Stomach (tissue), 8 donors: ENCODE measurements at regions not wholly inside any gene's neighbourhood (a gene's known extent, or its start where the extent isn't known, plus 50 kb on each side); places are given as distances from the start of the nearest gene placed in this dataset.
"Not testable (repeated sequence)": the region's sequence is repeated elsewhere in the genome, so short reads cannot be mapped to it uniquely, and the experiment has no call there.

Source experiments
- DNase-seq, 2 donors: peaks; one replicate each; pipeline versions ENCODE4 v3.0.0 to v3.0.0-alpha.2; 2013 to 2019
- H3K27ac ChIP-seq, 5 donors: fragments of 200-600 bp in 4 of 5; sonication (generic) in 4 of 5; one replicate each; pipeline ENCODE4 v1.5.1; 2013 to 2019; ENCODE audit warnings: mild to moderate bottlenecking in 1 of 5, moderate library complexity in 1 of 5
- H3K27me3 ChIP-seq, 3 donors: fragments of 200-600 bp; sonication (generic); one replicate each; pipeline ENCODE4 v1.5.1; 2017 to 2019; ENCODE audit warnings: mixed run types in 1 of 3
- H3K36me3 ChIP-seq, 4 donors: fragments of 200-600 bp; sonication (generic); 1 replicate in 3 of 4; 2 replicates in 1 of 4; pipeline ENCODE4 v1.5.1; 2016 to 2019
- H3K4me1 ChIP-seq, 4 donors: fragments of 200-600 bp; sonication (generic); one replicate each; pipeline ENCODE4 v1.5.1; 2016 to 2019
- H3K4me3 ChIP-seq, 4 donors: fragments of 200-600 bp; sonication (generic) in 3 of 4; one replicate each; pipeline ENCODE4 v1.5.1; 2016 to 2019; ENCODE audit warnings: mild to moderate bottlenecking in 1 of 4
- H3K9me3 ChIP-seq, 4 donors: fragments of 200-600 bp; sonication (generic); one replicate each; pipeline ENCODE4 v1.5.1; 2016 to 2019
- EP300 ChIP-seq: sonication (generic); formaldehyde crosslinking; IDR thresholded peaks from one replicate; pipeline ENCODE4 v1.6.1; 2017; ENCODE audit warnings: antibody characterized with exemption
- POLR2A ChIP-seq, 4 donors: fragments of 450-650 bp; IDR thresholded peaks; one replicate each; pipeline ENCODE4 v1.6.1; 2016; ENCODE audit warnings: antibody characterized with exemption in 4 of 4, control low read depth in 2 of 4, mild to moderate bottlenecking in 1 of 4, moderate library complexity in 1 of 4
- POLR2AphosphoS5 ChIP-seq, 3 donors: sonication (generic); formaldehyde crosslinking; IDR thresholded peaks; one replicate each; pipeline ENCODE4 v1.6.1; 2016; ENCODE audit warnings: antibody characterized with exemption in 3 of 3
- WGBS, 5 donors: extraction: QIAGEN DNeasy Blood & Tissue Kit in 3 of 5; methylation state at CpG; one replicate each; pipeline versions ENCODE4 v1.1.5 to v1.1.7; 2013 to 2018; 5-methylcytosine and 5-hydroxymethylcytosine counted together
- intact Hi-C: fragments of 100-400 bp; cut with DNase I; formaldehyde crosslinking; loops from one replicate; pipeline ENCODE4 v1.15.1; 2023; ENCODE audit warnings: low total_unique reads
- TF ChIP-seq, protein P1 (sequence below), 7 experiments: fragments of 450-650 bp in 4 of 7; fragments of 200-600 bp in 3 of 7; sonication (generic) in 3 of 7; IDR thresholded peaks; one replicate each; pipeline ENCODE4 v1.5.1; 2016 to 2019; ENCODE audit warnings: antibody characterized with exemption in 7 of 7, control low read depth in 2 of 7, mild to moderate bottlenecking in 1 of 7
- donor health status: healthy with polysubstance abuse.
- donor health status: Bipolar disorder and iron deficiency.
- donor health status: healthy.

DNA sequence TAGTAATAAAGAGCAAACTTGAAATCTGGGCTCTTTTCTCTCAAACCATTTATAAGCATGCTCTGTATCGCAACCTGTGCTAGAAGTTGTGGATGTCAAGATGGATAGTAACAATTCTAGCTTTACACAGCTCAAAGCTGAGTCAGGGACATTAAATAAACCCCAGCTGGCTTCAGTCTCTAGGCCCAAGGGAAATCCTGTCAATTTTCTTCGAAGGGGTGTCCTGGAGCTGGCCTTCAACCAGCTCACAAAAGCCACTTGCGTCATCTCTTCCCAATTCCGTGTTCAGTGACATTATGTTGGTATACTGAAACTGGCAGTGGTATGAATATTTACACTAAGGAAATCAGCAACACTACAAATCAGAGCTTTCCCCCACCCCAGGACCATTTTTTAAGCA, 89.8 kb upstream of the PRKG2 start:
- intact Hi-C loops, result no loop called here
- DNase-seq, result no peak
- no peaks in the 10 kb centered on the region for H3K4me1 ChIP-seq
- WGBS, 5 donors, result 63 to 81% (median 73%) methylated on average over 4 of the region's 4 CpGs
- no peaks in the 10 kb centered on the region for H3K36me3 ChIP-seq
- no peak overlapping the region for H3K27ac ChIP-seq
- TF ChIP-seq POLR2A (IDR thresholded peaks at IDR 0.05) (no peak), POLR2AphosphoS5 (IDR thresholded peaks at IDR 0.05) (no peak), EP300 (no peak)
- TF ChIP-seq, protein P1, sequence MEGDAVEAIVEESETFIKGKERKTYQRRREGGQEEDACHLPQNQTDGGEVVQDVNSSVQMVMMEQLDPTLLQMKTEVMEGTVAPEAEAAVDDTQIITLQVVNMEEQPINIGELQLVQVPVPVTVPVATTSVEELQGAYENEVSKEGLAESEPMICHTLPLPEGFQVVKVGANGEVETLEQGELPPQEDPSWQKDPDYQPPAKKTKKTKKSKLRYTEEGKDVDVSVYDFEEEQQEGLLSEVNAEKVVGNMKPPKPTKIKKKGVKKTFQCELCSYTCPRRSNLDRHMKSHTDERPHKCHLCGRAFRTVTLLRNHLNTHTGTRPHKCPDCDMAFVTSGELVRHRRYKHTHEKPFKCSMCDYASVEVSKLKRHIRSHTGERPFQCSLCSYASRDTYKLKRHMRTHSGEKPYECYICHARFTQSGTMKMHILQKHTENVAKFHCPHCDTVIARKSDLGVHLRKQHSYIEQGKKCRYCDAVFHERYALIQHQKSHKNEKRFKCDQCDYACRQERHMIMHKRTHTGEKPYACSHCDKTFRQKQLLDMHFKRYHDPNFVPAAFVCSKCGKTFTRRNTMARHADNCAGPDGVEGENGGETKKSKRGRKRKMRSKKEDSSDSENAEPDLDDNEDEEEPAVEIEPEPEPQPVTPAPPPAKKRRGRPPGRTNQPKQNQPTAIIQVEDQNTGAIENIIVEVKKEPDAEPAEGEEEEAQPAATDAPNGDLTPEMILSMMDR (IDR thresholded peaks at IDR 0.05), result no peak
- no peak overlapping the region for H3K4me3 ChIP-seq
- no peaks in the 10 kb centered on the region for H3K27me3 ChIP-seq
- H3K9me3 ChIP-seq, result no peaks in the 10 kb centered on the region

DNA sequence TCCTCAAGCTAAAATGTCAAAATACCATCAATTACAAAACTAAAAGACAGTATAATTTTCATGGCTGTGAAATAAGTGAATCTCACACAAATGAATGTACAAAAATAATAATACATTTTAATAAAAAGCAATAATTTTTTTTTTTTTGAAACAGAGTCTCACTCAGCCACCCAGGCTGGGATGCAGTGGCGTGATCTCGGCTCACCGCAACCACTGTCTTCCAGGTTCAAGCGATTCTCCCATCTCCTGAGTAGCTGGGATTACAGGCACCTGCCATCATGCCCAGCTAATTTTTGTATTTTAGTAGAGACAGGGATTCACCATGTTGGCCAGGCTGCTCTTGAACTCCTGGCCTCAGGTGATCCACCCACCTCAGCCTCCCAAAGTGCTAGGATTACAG, 85.3 kb upstream of the PRKG2 start:
- WGBS, 5 donors, result 93 to 98% (median 97%) methylated on average over 4 of the region's 4 CpGs
- peaks cover 6 to 19% (median 16%) of the 10 kb centered on the region in 4 donors for H3K9me3 ChIP-seq
- H3K27ac ChIP-seq, H3K4me1 ChIP-seq, intact Hi-C loops, H3K36me3 ChIP-seq, DNase-seq, H3K27me3 ChIP-seq, H3K4me3 ChIP-seq: not testable (repeated sequence)

DNA sequence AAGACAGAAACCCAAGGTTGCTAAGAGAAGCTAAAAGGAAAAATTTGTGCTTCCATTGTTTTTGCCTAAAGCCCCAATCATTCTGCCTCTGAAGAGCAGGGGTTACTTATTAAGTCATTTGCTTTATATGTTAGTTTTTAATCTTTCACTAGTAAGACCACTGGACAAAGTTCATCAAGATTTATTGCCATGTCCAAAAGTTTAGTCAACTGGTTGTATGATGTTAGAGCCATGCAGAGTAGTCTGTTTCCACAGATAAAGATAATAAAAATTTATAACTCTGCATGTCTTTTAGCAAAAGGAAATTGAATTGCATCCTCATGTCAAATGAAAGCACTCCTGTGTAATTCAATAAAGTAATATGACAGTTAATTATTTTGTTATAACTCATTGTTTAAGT, 75.8 kb upstream of the PRKG2 start:
- H3K4me3 ChIP-seq, result no peak overlapping the region
- H3K27me3 ChIP-seq, result no peaks in the 10 kb centered on the region
- DNase-seq, result no peak
- H3K4me1 ChIP-seq, result no peaks in the 10 kb centered on the region
- no peak for TF ChIP-seq EP300
- TF ChIP-seq, protein P1 (IDR thresholded peaks at IDR 0.05), result no peak
- TF ChIP-seq POLR2AphosphoS5 (IDR thresholded peaks at IDR 0.05), result no peak
- TF ChIP-seq POLR2A (IDR thresholded peaks at IDR 0.05), result no peak
- no peak overlapping the region for H3K27ac ChIP-seq
- intact Hi-C loops, result no loop called here
- no peaks in the 10 kb centered on the region for H3K9me3 ChIP-seq
- H3K36me3 ChIP-seq, result no peaks in the 10 kb centered on the region

DNA sequence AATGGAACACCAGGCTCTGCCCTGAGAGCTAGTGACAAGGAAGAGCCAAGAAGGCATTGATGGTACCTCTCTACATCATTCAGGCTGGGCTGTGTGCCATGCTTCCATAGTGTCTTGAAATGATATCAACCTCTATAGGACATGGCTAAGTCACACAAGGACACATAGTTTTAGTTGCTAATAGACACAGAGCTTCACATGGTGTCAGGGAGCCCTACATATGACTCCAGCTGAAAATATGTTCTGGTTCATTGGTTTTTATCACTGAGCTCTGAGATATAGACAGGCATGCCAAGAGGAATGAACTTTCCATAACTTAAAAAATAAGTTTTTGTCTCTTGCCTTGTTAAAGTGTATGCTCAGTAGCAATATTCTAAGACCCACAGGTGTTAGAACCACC, 72.1 kb upstream of the PRKG2 start:
- Histone ChIP-seq H3K36me3 (no peaks in the 10 kb centered on the region), H3K27ac (no peak overlapping the region), H3K9me3 (no peaks in the 10 kb centered on the region), H3K4me1 (no peaks in the 10 kb centered on the region), H3K4me3 (no peak overlapping the region), H3K27me3 (no peaks in the 10 kb centered on the region)
- no peak for DNase-seq
- TF ChIP-seq EP300 (no peak), POLR2A (IDR thresholded peaks at IDR 0.05) (no peak), POLR2AphosphoS5 (IDR thresholded peaks at IDR 0.05) (no peak)
- TF ChIP-seq, protein P1 (IDR thresholded peaks at IDR 0.05), result no peak
- intact Hi-C loops, result no loop called here

DNA sequence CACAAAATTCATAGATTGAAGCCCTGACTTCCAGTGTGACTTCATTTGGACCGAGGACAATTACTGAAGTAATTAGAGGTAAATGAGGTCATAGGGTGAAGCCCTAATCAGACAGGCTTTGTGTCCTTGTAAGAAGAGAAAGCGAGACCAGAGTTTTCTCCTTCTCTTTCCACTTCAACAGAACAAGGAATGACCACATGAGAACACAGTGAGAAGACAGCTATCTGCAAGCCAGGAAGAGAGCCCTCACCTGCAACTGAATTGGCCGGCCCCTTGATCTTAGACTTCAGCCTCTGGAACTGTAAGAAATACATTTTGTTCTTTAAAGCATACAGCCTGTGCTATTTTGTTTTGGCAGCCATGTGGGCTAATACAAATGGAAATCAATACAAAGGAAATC, 67.1 kb upstream of the PRKG2 start:
- no peak overlapping the region for H3K4me3 ChIP-seq
- no peaks in the 10 kb centered on the region for H3K9me3 ChIP-seq
- no peaks in the 10 kb centered on the region for H3K4me1 ChIP-seq
- no peak for DNase-seq
- no peaks in the 10 kb centered on the region for H3K36me3 ChIP-seq
- TF ChIP-seq EP300 (no peak), POLR2AphosphoS5 (IDR thresholded peaks at IDR 0.05) (no peak), POLR2A (IDR thresholded peaks at IDR 0.05) (no peak)
- TF ChIP-seq, protein P1 (IDR thresholded peaks at IDR 0.05), result no peak
- intact Hi-C loops, result no loop called here
- H3K27me3 ChIP-seq, result no peaks in the 10 kb centered on the region
- WGBS, 5 donors, result 76 to 87% (median 82%) methylated on average over 3 of the region's 3 CpGs
- no peak overlapping the region for H3K27ac ChIP-seq
